CD14-positive monocyte (primary cell): ENCODE measurements at regions not wholly inside any gene's neighbourhood (a gene's known extent, or its start where the extent isn't known, plus 50 kb on each side); places are given as distances from the start of the nearest gene placed in this dataset.

Experiments
- DNase-seq, 3 donors: peaks; one replicate each; pipeline ENCODE4 v3.0.0-alpha.2; 2011 to 2022
- H2AFZ ChIP-seq: 2 replicates; pipeline ENCODE4 v1.6.0; 2012; ENCODE audit warnings: mild to moderate bottlenecking, low read depth, low read length, inconsistent platforms; ENCODE audit not compliant: insufficient read depth, poor library complexity, severe bottlenecking
- H3K27ac ChIP-seq, 2 donors: 1 replicate in 1 of 2; 2 replicates in 1 of 2; pipeline ENCODE4 v1.5.1; 2012 to 2013; ENCODE audit warnings: low read length in 2 of 2, control low read depth in 1 of 2, inconsistent platforms in 1 of 2, low read depth in 1 of 2, mild to moderate bottlenecking in 1 of 2
- H3K27me3 ChIP-seq, 2 donors: one replicate each; pipeline versions ENCODE4 v1.6.0 to v1.6.1; 2011 to 2013; ENCODE audit warnings: low read length in 2 of 2; ENCODE audit not compliant: control insufficient read depth in 2 of 2, insufficient read depth in 2 of 2
- H3K36me3 ChIP-seq, 2 donors: replicated peaks in 1 of 2; 1 replicate in 1 of 2; 2 replicates in 1 of 2; pipeline versions ENCODE4 v1.5.1 to v1.6.1; 2012 to 2013; ENCODE audit warnings: low read length in 2 of 2, control low read depth in 1 of 2, inconsistent platforms in 1 of 2, mild to moderate bottlenecking in 1 of 2; ENCODE audit not compliant: insufficient read depth in 2 of 2, control insufficient read depth in 1 of 2
- H3K4me1 ChIP-seq, 2 donors: 1 replicate in 1 of 2; 2 replicates in 1 of 2; pipeline versions ENCODE4 v1.5.1 to v1.6.1; 2012 to 2013; ENCODE audit warnings: low read length in 2 of 2, control low read depth in 1 of 2, inconsistent platforms in 1 of 2, mild to moderate bottlenecking in 1 of 2, moderate library complexity in 1 of 2; ENCODE audit not compliant: insufficient read depth in 2 of 2, control insufficient read depth in 1 of 2
- H3K4me2 ChIP-seq: replicated peaks from 2 replicates; pipeline ENCODE3; 2012; ENCODE audit warnings: low read length, moderate library complexity, mild to moderate bottlenecking; ENCODE audit not compliant: poor library complexity, severe bottlenecking; ENCODE audit errors: extremely low read depth
- H3K4me3 ChIP-seq, 3 experiments: fragments of 200-600 bp in 1 of 3; sonication (generic) in 1 of 3; replicated peaks in 1 of 3; 1 replicate in 2 of 3; 2 replicates in 1 of 3; pipeline ENCODE4 v1.5.1; 2011 to 2013; ENCODE audit warnings: low read length in 3 of 3, mild to moderate bottlenecking in 3 of 3, control low read depth in 2 of 3, low read depth in 2 of 3, inconsistent platforms in 1 of 3, moderate library complexity in 1 of 3
- H3K79me2 ChIP-seq: 2 replicates; pipeline ENCODE4 v1.6.0; 2012; ENCODE audit warnings: mild to moderate bottlenecking, control low read depth, inconsistent platforms, low read length, moderate library complexity; ENCODE audit not compliant: insufficient read depth
- H3K9ac ChIP-seq: 2 replicates; pipeline ENCODE4 v1.6.0; 2017; ENCODE audit warnings: low read length, mild to moderate bottlenecking; ENCODE audit not compliant: insufficient read depth, poor library complexity, severe bottlenecking
- H3K9me3 ChIP-seq, 2 donors: replicated peaks in 1 of 2; 1 replicate in 1 of 2; 2 replicates in 1 of 2; pipeline versions ENCODE4 v1.5.1 to v1.6.1; 2012 to 2013; ENCODE audit warnings: low read length in 2 of 2, control low read depth in 1 of 2; ENCODE audit not compliant: control insufficient read depth in 1 of 2, insufficient read depth in 1 of 2
- H4K20me1 ChIP-seq: 2 replicates; pipeline ENCODE4 v1.6.0; 2012; ENCODE audit warnings: mild to moderate bottlenecking, low read length, control low read depth, moderate library complexity; ENCODE audit not compliant: insufficient read depth
- H3K27ac Mint-ChIP-seq, 7 donors: one replicate each; pipeline ENCODE4 v1.8.0; 2020; ENCODE audit warnings: mild to moderate bottlenecking in 7 of 7, mixed read lengths in 7 of 7, moderate library complexity in 6 of 7, inconsistent platforms in 2 of 7
- H3K27me3 Mint-ChIP-seq, 3 donors: one replicate each; pipeline ENCODE4 v1.8.0; 2021 to 2022; ENCODE audit warnings: low read depth in 3 of 3, mild to moderate bottlenecking in 3 of 3, mixed read lengths in 3 of 3, moderate library complexity in 3 of 3, inconsistent platforms in 1 of 3
- H3K36me3 Mint-ChIP-seq, 2 donors: one replicate each; pipeline ENCODE4 v1.8.0; 2020; ENCODE audit warnings: mixed read lengths in 2 of 2, inconsistent platforms in 1 of 2, mild to moderate bottlenecking in 1 of 2
- H3K4me1 Mint-ChIP-seq: one replicate; pipeline ENCODE4 v1.8.0; 2020; ENCODE audit warnings: mild to moderate bottlenecking, mixed read lengths
- H3K4me3 Mint-ChIP-seq, 2 donors: one replicate each; pipeline ENCODE4 v1.8.0; 2020; ENCODE audit warnings: mild to moderate bottlenecking in 2 of 2, mixed read lengths in 2 of 2, moderate library complexity in 1 of 2
- H3K9me3 Mint-ChIP-seq, 7 donors: one replicate each; pipeline ENCODE4 v1.8.0; 2020 to 2022; ENCODE audit warnings: mixed read lengths in 7 of 7, mild to moderate bottlenecking in 6 of 7, moderate library complexity in 6 of 7, inconsistent platforms in 2 of 7
- CTCF ChIP-seq: fragments of 200-600 bp; IDR thresholded peaks from one replicate; pipeline ENCODE4 v1.8.0; 2022; ENCODE audit warnings: antibody characterized with exemption, mild to moderate bottlenecking
- WGBS: methylation state at CpG from one replicate; pipeline ENCODE4 v1.1.5; 2013; ENCODE audit warnings: missing lambda C conversion rate; ENCODE audit not compliant: insufficient coverage; 5-methylcytosine and 5-hydroxymethylcytosine counted together
- intact Hi-C, 2 donors: fragments of 100-400 bp; cut with micrococcal nuclease; formaldehyde crosslinking; loops; one replicate each; pipeline versions ENCODE4 v1.15.0 to v1.15.1; 2023

- Histone ChIP-seq H3K9ac (no peak overlapping the region), H4K20me1 (no peaks in the 10 kb centered on the region), H3K4me2 (no peak overlapping the region), H3K27me3 (no peaks in the 10 kb centered on the region), H2AFZ (no peak overlapping the region), H3K9me3 (peaks cover 0 to 4% of the 10 kb centered on the region in 2 donors), H3K27ac (no peak overlapping the region), H3K79me2 (no peaks in the 10 kb centered on the region), H3K4me1 (no peaks in the 10 kb centered on the region), H3K4me3 (no peak overlapping the region), H3K36me3 (no peaks in the 10 kb centered on the region)
- TF ChIP-seq CTCF = no peak
- 89% methylated on average over 2 of the region's 6 CpGs for WGBS
- H3K9me3 Mint-ChIP-seq = peaks cover 0 to 4% (median 0%) of the 10 kb centered on the region in 7 donors
- no peak overlapping the region for H3K27ac Mint-ChIP-seq
- peaks cover 0 to 6% (median 2%) of the 10 kb centered on the region in 3 donors for H3K27me3 Mint-ChIP-seq
- intact Hi-C loops = no loop called here
- no peaks in the 10 kb centered on the region for H3K4me1 Mint-ChIP-seq
- DNase-seq = no peak
- H3K36me3 Mint-ChIP-seq = no peaks in the 10 kb centered on the region
- H3K4me3 Mint-ChIP-seq = no peak overlapping the region
Observed at GRCh38 chr10:2856598-2856997, 210.8 kb upstream of the PFKP start.

DNA sequence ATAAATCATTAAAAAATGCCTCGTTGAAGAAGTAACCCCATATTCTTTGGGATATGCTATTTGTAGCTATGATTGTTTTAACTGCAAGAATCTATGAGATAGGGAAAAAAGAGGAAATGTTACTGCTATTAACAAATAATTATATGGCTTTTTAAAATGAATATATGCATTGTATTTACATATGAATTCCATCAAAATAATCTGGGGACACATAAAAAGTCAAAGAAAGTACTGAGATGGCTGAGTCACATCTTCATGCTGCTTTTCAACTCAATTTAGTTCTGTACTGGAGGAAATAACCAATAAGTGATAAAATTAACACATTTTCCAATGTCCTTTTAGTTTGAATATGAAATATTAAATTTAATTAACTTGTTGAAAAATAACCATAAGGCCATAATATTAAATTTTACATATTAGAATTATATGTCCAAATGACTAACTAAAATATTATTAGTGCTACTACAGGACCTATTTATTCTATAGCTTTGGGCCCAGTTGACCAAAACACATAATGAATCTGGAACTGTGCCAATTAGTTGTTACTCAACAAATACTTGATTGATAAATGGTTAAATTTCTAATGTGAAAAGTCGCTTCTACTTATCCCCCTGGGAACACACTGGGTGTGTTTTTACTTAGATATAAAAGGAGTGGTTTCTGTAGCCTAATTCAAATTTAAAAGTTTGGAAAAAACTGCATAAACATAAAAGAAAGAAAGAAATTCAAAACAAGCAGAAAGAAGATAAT lies 214.6 kb upstream of the PFKP start:
- Mint-ChIP-seq H3K4me3 (no peak overlapping the region), H3K36me3 (no peaks in the 10 kb centered on the region), H3K9me3 (peaks cover 0 to 2% (median 0%) of the 10 kb centered on the region in 7 donors), H3K27me3 (peaks cover 0 to 3% (median 0%) of the 10 kb centered on the region in 3 donors), H3K4me1 (no peaks in the 10 kb centered on the region), H3K27ac (no peak overlapping the region)
- no CpG with 5 or more reads among the region's 2 CpGs for WGBS
- no peak overlapping the region for H3K9ac ChIP-seq
- H3K36me3 ChIP-seq = no peaks in the 10 kb centered on the region
- no peak overlapping the region for H3K4me2 ChIP-seq
- no peak for DNase-seq
- no peak for TF ChIP-seq CTCF
- no peaks in the 10 kb centered on the region for H3K9me3 ChIP-seq
- H3K27me3 ChIP-seq = no peaks in the 10 kb centered on the region
- no peak overlapping the region for H2AFZ ChIP-seq
- no peaks in the 10 kb centered on the region for H3K79me2 ChIP-seq
- no peak overlapping the region for H3K27ac ChIP-seq
- H3K4me3 ChIP-seq = no peak overlapping the region
- intact Hi-C loops = no loop called here
- no peaks in the 10 kb centered on the region for H4K20me1 ChIP-seq
- H3K4me1 ChIP-seq = no peaks in the 10 kb centered on the region
